ENCODE measurements at regions not wholly inside any gene's neighbourhood (a gene's known extent, or its start where the extent isn't known, plus 50 kb on each side); places are given as distances from the start of the nearest gene placed in this dataset.

DNA sequence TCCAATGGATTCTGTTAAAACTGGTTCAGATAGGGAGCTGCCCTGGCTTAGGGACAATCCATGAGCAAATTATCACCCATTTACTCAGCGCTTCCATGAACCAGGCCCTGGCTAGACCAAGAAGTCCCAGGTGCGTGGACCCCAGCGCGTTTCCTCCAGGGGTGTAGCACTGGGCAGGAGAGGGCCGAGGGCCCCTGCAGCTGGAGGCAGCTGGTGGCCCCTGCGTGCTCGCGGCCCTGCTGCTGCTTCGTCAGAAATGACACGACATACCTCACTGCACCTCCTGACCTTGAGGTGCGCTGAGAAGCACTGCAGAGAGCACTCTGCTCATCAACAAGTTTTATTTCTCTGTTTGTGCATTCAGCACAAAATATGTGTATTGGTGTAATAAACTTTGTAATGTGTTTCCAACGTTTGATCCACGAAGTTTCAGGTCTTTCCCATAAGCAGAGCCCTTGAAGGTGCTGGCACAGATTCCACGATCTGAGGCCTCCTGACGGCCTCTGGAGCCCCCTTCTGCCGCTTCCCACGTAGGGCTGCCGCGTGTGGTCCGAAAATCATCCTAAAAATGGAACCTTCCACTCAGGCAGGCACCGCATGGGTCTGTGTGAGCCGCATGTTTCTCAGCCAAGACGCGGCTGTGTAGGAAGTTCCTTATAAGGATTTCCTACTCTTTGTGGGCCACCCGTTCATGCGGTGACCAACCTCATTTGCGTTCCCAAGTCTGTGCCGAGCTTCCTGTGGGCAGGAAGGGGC, 50.8 kb upstream of the ZCCHC14 start:
- TF ChIP-seq, protein P1, sequence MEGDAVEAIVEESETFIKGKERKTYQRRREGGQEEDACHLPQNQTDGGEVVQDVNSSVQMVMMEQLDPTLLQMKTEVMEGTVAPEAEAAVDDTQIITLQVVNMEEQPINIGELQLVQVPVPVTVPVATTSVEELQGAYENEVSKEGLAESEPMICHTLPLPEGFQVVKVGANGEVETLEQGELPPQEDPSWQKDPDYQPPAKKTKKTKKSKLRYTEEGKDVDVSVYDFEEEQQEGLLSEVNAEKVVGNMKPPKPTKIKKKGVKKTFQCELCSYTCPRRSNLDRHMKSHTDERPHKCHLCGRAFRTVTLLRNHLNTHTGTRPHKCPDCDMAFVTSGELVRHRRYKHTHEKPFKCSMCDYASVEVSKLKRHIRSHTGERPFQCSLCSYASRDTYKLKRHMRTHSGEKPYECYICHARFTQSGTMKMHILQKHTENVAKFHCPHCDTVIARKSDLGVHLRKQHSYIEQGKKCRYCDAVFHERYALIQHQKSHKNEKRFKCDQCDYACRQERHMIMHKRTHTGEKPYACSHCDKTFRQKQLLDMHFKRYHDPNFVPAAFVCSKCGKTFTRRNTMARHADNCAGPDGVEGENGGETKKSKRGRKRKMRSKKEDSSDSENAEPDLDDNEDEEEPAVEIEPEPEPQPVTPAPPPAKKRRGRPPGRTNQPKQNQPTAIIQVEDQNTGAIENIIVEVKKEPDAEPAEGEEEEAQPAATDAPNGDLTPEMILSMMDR (IDR thresholded peaks at IDR 0.05; ENCODE audit: insufficient read depth, low read length): no peak
- TF ChIP-seq POLR2AphosphoS5 (IDR thresholded peaks at IDR 0.05; ENCODE audit: low read depth): no peak
- TF ChIP-seq, protein P2, sequence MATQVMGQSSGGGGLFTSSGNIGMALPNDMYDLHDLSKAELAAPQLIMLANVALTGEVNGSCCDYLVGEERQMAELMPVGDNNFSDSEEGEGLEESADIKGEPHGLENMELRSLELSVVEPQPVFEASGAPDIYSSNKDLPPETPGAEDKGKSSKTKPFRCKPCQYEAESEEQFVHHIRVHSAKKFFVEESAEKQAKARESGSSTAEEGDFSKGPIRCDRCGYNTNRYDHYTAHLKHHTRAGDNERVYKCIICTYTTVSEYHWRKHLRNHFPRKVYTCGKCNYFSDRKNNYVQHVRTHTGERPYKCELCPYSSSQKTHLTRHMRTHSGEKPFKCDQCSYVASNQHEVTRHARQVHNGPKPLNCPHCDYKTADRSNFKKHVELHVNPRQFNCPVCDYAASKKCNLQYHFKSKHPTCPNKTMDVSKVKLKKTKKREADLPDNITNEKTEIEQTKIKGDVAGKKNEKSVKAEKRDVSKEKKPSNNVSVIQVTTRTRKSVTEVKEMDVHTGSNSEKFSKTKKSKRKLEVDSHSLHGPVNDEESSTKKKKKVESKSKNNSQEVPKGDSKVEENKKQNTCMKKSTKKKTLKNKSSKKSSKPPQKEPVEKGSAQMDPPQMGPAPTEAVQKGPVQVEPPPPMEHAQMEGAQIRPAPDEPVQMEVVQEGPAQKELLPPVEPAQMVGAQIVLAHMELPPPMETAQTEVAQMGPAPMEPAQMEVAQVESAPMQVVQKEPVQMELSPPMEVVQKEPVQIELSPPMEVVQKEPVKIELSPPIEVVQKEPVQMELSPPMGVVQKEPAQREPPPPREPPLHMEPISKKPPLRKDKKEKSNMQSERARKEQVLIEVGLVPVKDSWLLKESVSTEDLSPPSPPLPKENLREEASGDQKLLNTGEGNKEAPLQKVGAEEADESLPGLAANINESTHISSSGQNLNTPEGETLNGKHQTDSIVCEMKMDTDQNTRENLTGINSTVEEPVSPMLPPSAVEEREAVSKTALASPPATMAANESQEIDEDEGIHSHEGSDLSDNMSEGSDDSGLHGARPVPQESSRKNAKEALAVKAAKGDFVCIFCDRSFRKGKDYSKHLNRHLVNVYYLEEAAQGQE (IDR thresholded peaks at IDR 0.05; ENCODE audit: insufficient replicate concordance, low read depth): no peak
- no peak for TF ChIP-seq GABPA (IDR thresholded peaks at IDR 0.05; ENCODE audit: low read depth)

All from HL-60 (cell line).